Peyer's patch (tissue), 4 donors: ENCODE measurements at regions not wholly inside any gene's neighbourhood (a gene's known extent, or its start where the extent isn't known, plus 50 kb on each side); places are given as distances from the start of the nearest gene placed in this dataset.

ENCODE experiments used
- DNase-seq, 3 donors: peaks; one replicate each; pipeline ENCODE4 v3.0.0-alpha.2; 2017 to 2019
- H3K27ac ChIP-seq, 4 donors: fragments of 200-600 bp; sonication (generic); one replicate each; pipeline ENCODE4 v1.5.1; 2016 to 2019
- H3K27me3 ChIP-seq, 2 donors: fragments of 200-600 bp; sonication (generic); one replicate each; pipeline ENCODE4 v1.5.1; 2019
- H3K36me3 ChIP-seq, 3 donors: fragments of 200-600 bp; sonication (generic); one replicate each; pipeline ENCODE4 v1.5.1; 2016 to 2019
- H3K4me1 ChIP-seq, 4 donors: fragments of 200-600 bp; sonication (generic); one replicate each; pipeline ENCODE4 v1.5.1; 2016 to 2019
- H3K4me3 ChIP-seq, 4 donors: fragments of 200-600 bp; sonication (generic); 1 replicate in 3 of 4; 2 replicates in 1 of 4; pipeline ENCODE4 v1.5.1; 2016 to 2019; ENCODE audit warnings: mild to moderate bottlenecking in 1 of 4
- H3K9me3 ChIP-seq, 4 donors: fragments of 200-600 bp; sonication (generic); one replicate each; pipeline ENCODE4 v1.5.1; 2016 to 2019; ENCODE audit warnings: mild to moderate bottlenecking in 1 of 4
- POLR2A ChIP-seq, 2 donors: fragments of 450-650 bp; IDR thresholded peaks; one replicate each; pipeline ENCODE4 v1.5.1; 2017; ENCODE audit warnings: antibody characterized with exemption in 2 of 2, mild to moderate bottlenecking in 2 of 2, moderate library complexity in 2 of 2
- TF ChIP-seq, protein P1 (sequence below), 6 experiments: fragments of 450-650 bp in 4 of 6; fragments of 200-600 bp in 2 of 6; sonication (generic) in 1 of 6; IDR thresholded peaks; one replicate each; pipeline ENCODE4 v1.5.1; 2017 to 2019; ENCODE audit warnings: antibody characterized with exemption in 6 of 6, mild to moderate bottlenecking in 3 of 6, moderate library complexity in 1 of 6

DNA sequence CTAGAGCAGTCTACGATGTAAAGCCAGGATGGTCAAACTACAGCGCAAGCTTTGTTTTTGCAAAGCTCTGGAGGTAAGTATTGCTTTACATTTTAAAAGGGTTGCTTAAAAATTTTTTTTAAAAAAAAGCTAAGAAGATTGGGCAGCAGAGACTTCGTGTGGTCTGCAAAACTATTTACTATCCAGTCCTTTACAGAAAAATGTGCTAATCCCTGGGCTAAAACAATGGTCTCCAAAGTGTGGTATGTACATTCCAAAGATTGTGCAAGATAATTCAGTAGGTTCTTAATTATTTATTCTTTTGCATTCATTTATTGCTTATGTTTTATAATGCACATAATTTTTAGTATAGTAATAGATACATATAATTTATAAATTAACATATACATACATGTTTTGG is 113.2 kb downstream of the MFAP3L start:
- Histone ChIP-seq H3K9me3 (no peaks in the 10 kb centered on the region), H3K4me3 (no peak overlapping the region), H3K36me3 (no peaks in the 10 kb centered on the region), H3K27ac (no peak overlapping the region), H3K4me1 (no peaks in the 10 kb centered on the region), H3K27me3 (no peaks in the 10 kb centered on the region)
- no peak for DNase-seq
- no peak for TF ChIP-seq POLR2A (IDR thresholded peaks at IDR 0.05)
- TF ChIP-seq, protein P1, sequence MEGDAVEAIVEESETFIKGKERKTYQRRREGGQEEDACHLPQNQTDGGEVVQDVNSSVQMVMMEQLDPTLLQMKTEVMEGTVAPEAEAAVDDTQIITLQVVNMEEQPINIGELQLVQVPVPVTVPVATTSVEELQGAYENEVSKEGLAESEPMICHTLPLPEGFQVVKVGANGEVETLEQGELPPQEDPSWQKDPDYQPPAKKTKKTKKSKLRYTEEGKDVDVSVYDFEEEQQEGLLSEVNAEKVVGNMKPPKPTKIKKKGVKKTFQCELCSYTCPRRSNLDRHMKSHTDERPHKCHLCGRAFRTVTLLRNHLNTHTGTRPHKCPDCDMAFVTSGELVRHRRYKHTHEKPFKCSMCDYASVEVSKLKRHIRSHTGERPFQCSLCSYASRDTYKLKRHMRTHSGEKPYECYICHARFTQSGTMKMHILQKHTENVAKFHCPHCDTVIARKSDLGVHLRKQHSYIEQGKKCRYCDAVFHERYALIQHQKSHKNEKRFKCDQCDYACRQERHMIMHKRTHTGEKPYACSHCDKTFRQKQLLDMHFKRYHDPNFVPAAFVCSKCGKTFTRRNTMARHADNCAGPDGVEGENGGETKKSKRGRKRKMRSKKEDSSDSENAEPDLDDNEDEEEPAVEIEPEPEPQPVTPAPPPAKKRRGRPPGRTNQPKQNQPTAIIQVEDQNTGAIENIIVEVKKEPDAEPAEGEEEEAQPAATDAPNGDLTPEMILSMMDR (IDR thresholded peaks at IDR 0.05) = no peak

- no peak overlapping the region for H3K27ac ChIP-seq
- H3K27me3 ChIP-seq = no peaks in the 10 kb centered on the region
- no peaks in the 10 kb centered on the region for H3K36me3 ChIP-seq
- no peak overlapping the region for H3K4me3 ChIP-seq
- no peaks in the 10 kb centered on the region for H3K9me3 ChIP-seq
- TF ChIP-seq, protein P1 (IDR thresholded peaks at IDR 0.05) = no peak
- no peak for TF ChIP-seq POLR2A (IDR thresholded peaks at IDR 0.05)
- DNase-seq = no peak
- H3K4me1 ChIP-seq = no peaks in the 10 kb centered on the region
Observed at GRCh38 chr4:169909897-169910296, 116.3 kb downstream of the MFAP3L start.

DNA sequence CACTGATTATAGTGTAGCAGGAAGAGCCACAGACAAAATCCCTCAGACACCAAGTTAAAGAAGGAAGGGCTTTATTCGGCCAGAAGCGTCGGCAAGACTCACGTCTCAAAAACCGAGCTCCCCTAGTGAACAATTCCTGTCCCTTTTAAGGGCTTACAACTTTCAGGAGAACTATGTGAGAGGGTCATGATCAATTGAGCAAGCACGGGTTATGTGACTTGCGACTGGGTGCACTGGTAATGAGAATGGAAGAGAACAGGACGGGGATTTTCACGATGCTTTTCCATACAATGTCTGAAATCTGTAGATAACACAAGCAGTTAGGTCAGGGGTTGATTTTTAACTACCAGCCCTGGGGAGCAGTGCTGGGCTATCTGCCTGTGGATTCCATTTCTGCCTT is 116.7 kb downstream of the MFAP3L start:
- Histone ChIP-seq H3K36me3 (no peaks in the 10 kb centered on the region), H3K27ac (no peak overlapping the region), H3K9me3 (no peaks in the 10 kb centered on the region), H3K4me3 (no peak overlapping the region), H3K4me1 (no peaks in the 10 kb centered on the region), H3K27me3 (no peaks in the 10 kb centered on the region)
- no peak for DNase-seq
- no peak for TF ChIP-seq POLR2A (IDR thresholded peaks at IDR 0.05)
- TF ChIP-seq, protein P1 (IDR thresholded peaks at IDR 0.05) = no peak

GRCh38 chr4:169907705-169908104 is 118.5 kb downstream of the MFAP3L start:
- Histone ChIP-seq H3K36me3 (no peaks in the 10 kb centered on the region), H3K4me3 (no peak overlapping the region), H3K4me1 (no peaks in the 10 kb centered on the region), H3K27ac (no peak overlapping the region), H3K9me3 (no peaks in the 10 kb centered on the region), H3K27me3 (no peaks in the 10 kb centered on the region)
- TF ChIP-seq, protein P1 (IDR thresholded peaks at IDR 0.05) = no peak
- no peak for TF ChIP-seq POLR2A (IDR thresholded peaks at IDR 0.05)
- no peak for DNase-seq

- Histone ChIP-seq H3K36me3 (no peaks in the 10 kb centered on the region), H3K27me3 (no peaks in the 10 kb centered on the region), H3K9me3 (no peaks in the 10 kb centered on the region), H3K27ac (no peak overlapping the region), H3K4me3 (no peak overlapping the region), H3K4me1 (no peaks in the 10 kb centered on the region)
- DNase-seq = no peak
- no peak for TF ChIP-seq POLR2A (IDR thresholded peaks at IDR 0.05)
- TF ChIP-seq, protein P1 (IDR thresholded peaks at IDR 0.05) = no peak
Observed at GRCh38 chr4:169906821-169907220, 119.4 kb downstream of the MFAP3L start.

- TF ChIP-seq, protein P1 (IDR thresholded peaks at IDR 0.05) = no peak
- Histone ChIP-seq H3K27ac (no peak overlapping the region), H3K4me3 (no peak overlapping the region), H3K36me3 (no peaks in the 10 kb centered on the region), H3K27me3 (no peaks in the 10 kb centered on the region), H3K9me3 (no peaks in the 10 kb centered on the region), H3K4me1 (no peaks in the 10 kb centered on the region)
- no peak for DNase-seq
Observed at GRCh38 chr4:169906104-169906503, 120.1 kb downstream of the MFAP3L start.
